IMR-90 (cell line): ENCODE measurements at regions not wholly inside any gene's neighbourhood (a gene's known extent, or its start where the extent isn't known, plus 50 kb on each side); places are given as distances from the start of the nearest gene placed in this dataset.

Source experiments
- ATAC-seq: fragments of 200-7000 bp; cut with Tn5 transposase; 2 replicates; pipeline ENCODE4 v1.9.1; 2020; ENCODE audit warnings: low read depth, mild to moderate bottlenecking, moderate library complexity
- BruUV-seq: library from RNA; stranded (reverse); fragments of 400-500 nt; replicated peaks from 2 replicates; lab custom pipeline; 2021; lab: Mats Ljungman, UMichigan
- CTCF ChIA-PET: fragments of 300-600 bp; formaldehyde crosslinking; extraction: SDS; loops from one replicate; lab custom pipeline; 2021; ENCODE audit warnings: antibody characterized with exemption; lab: Yijun Ruan, JAX
- POLR2A ChIA-PET: fragments of 300-600 bp; sonication (Branson Sonifier 250); formaldehyde crosslinking; loops from one replicate; lab custom pipeline; 2022; ENCODE audit warnings: antibody characterized with exemption; ENCODE audit not compliant: unreplicated experiment; lab: Charles Lee
- DNase-seq: peaks from one replicate; pipeline ENCODE4 v3.0.0; 2013
- H2AFZ ChIP-seq: replicated peaks from 2 replicates; pipeline ENCODE3; 2013; ENCODE audit warnings: low read length, mild to moderate bottlenecking; ENCODE audit not compliant: poor library complexity
- H2AK5ac ChIP-seq: 2 replicates; pipeline ENCODE4 v1.6.1; 2013; ENCODE audit warnings: low read depth, low read length, inconsistent platforms
- H2AK9ac ChIP-seq: replicated peaks from 2 replicates; pipeline ENCODE3; 2013; ENCODE audit warnings: mild to moderate bottlenecking, low read depth, low read length, moderate library complexity; ENCODE audit not compliant: poor library complexity
- H2BK120ac ChIP-seq: 2 replicates; pipeline ENCODE4 v1.6.1; 2013; ENCODE audit warnings: low read depth, low read length, inconsistent platforms
- H2BK15ac ChIP-seq: 3 replicates; pipeline ENCODE4 v1.6.1; 2013; ENCODE audit warnings: low read depth, low read length, inconsistent platforms
- H2BK20ac ChIP-seq: 2 replicates; pipeline ENCODE4 v1.6.1; 2013; ENCODE audit warnings: low read depth, mild to moderate bottlenecking, inconsistent platforms, low read length, moderate library complexity
- H2BK5ac ChIP-seq: 2 replicates; pipeline ENCODE4 v1.6.1; 2013; ENCODE audit warnings: mild to moderate bottlenecking, low read depth, low read length, inconsistent platforms; ENCODE audit not compliant: poor library complexity, severe bottlenecking
- H3K14ac ChIP-seq: replicated peaks from 2 replicates; pipeline ENCODE4 v1.6.1; 2013; ENCODE audit warnings: low read depth, low read length, inconsistent platforms
- H3K18ac ChIP-seq: 2 replicates; pipeline ENCODE4 v1.6.1; 2013; ENCODE audit warnings: low read depth, low read length, control low read depth
- H3K23ac ChIP-seq: 2 replicates; pipeline ENCODE4 v1.6.1; 2013; ENCODE audit warnings: low read depth, low read length, inconsistent platforms
- H3K27ac ChIP-seq: 2 replicates; pipeline ENCODE4 v1.5.1; 2013; ENCODE audit warnings: mild to moderate bottlenecking, control low read depth, low read length; ENCODE audit not compliant: insufficient read depth
- H3K27me3 ChIP-seq: 2 replicates; pipeline ENCODE4 v1.6.1; 2013; ENCODE audit warnings: low read length; ENCODE audit not compliant: control insufficient read depth, insufficient read depth
- H3K36me3 ChIP-seq: 2 replicates; pipeline ENCODE4 v1.6.1; 2013; ENCODE audit warnings: low read length, mixed read lengths; ENCODE audit not compliant: control insufficient read depth, insufficient read depth
- H3K4ac ChIP-seq: 2 replicates; pipeline ENCODE4 v1.6.1; 2013; ENCODE audit warnings: low read depth, low read length, inconsistent platforms
- H3K4me1 ChIP-seq: 2 replicates; pipeline ENCODE4 v1.6.1; 2013; ENCODE audit warnings: low read length, mixed read lengths; ENCODE audit not compliant: control insufficient read depth, insufficient read depth
- H3K4me2 ChIP-seq: 2 replicates; pipeline ENCODE4 v1.6.1; 2013; ENCODE audit warnings: low read depth, mild to moderate bottlenecking, control low read depth, low read length, moderate library complexity
- H3K4me3 ChIP-seq: 2 replicates; pipeline ENCODE4 v1.5.1; 2013; ENCODE audit warnings: low read depth, mild to moderate bottlenecking, control low read depth, low read length, moderate library complexity; ENCODE audit not compliant: insufficient read depth
- H3K56ac ChIP-seq: 2 replicates; pipeline ENCODE4 v1.6.1; 2013; ENCODE audit warnings: low read length, inconsistent platforms; ENCODE audit not compliant: insufficient read depth; ENCODE audit errors: extremely low read depth
- H3K79me1 ChIP-seq, 2 experiments: 2 replicates each; pipeline ENCODE4 v1.6.1; 2013; ENCODE audit warnings: low read length in 2 of 2, inconsistent platforms in 1 of 2, low read depth in 1 of 2
- H3K9ac ChIP-seq: 2 replicates; pipeline ENCODE4 v1.6.1; 2013; ENCODE audit warnings: low read depth, low read length, control low read depth
- H3K9me1 ChIP-seq: 2 replicates; pipeline ENCODE4 v1.6.1; 2013; ENCODE audit warnings: low read length, inconsistent platforms; ENCODE audit not compliant: insufficient read depth
- H3K9me3 ChIP-seq: 2 replicates; pipeline ENCODE4 v1.6.1; 2013; ENCODE audit warnings: low read length; ENCODE audit not compliant: control insufficient read depth, insufficient read depth
- H4K20me1 ChIP-seq: 2 replicates; pipeline ENCODE4 v1.6.1; 2013; ENCODE audit warnings: low read length, inconsistent platforms; ENCODE audit not compliant: insufficient read depth
- H4K5ac ChIP-seq: 2 replicates; pipeline ENCODE4 v1.6.1; 2013; ENCODE audit warnings: mild to moderate bottlenecking, low read depth, low read length, control low read depth
- H4K8ac ChIP-seq, 2 experiments: 2 replicates each; pipeline ENCODE4 v1.6.1; 2013; ENCODE audit warnings: low read depth in 2 of 2, low read length in 2 of 2, control low read depth in 1 of 2, inconsistent platforms in 1 of 2
- H4K91ac ChIP-seq: 2 replicates; pipeline ENCODE4 v1.6.1; 2013; ENCODE audit warnings: low read depth, low read length, inconsistent platforms; ENCODE audit not compliant: insufficient read depth
- BHLHE40 ChIP-seq: fragments of 150-350 bp; IDR thresholded peaks from 2 replicates; pipeline ENCODE4 v1.6.1; 2016; ENCODE audit warnings: mild to moderate bottlenecking, low read depth, low read length
- CHD1 ChIP-seq: IDR thresholded peaks from 2 replicates; pipeline ENCODE4 v1.6.1; 2012; ENCODE audit warnings: low read depth, low read length, improper control_type of control experiment
- CTCF ChIP-seq: conservative IDR thresholded peaks from 2 replicates; pipeline ENCODE4 v1.5.1; 2012; ENCODE audit warnings: mild to moderate bottlenecking, low read depth, low read length, improper control_type of control experiment
- ELK1 ChIP-seq: fragments of 150-350 bp; IDR thresholded peaks from 2 replicates; pipeline ENCODE4 v1.6.1; 2016; ENCODE audit warnings: low read depth, mild to moderate bottlenecking, low read length, moderate library complexity, borderline replicate concordance
- MAFK ChIP-seq: IDR thresholded peaks from 2 replicates; pipeline ENCODE4 v1.6.1; 2012; ENCODE audit warnings: low read depth, low read length, improper control_type of control experiment
- MAZ ChIP-seq: IDR thresholded peaks from 2 replicates; pipeline ENCODE4 v1.6.1; 2012; ENCODE audit warnings: low read depth, mild to moderate bottlenecking, low read length, improper control_type of control experiment, moderate library complexity, borderline replicate concordance
- MXI1 ChIP-seq: IDR thresholded peaks from 2 replicates; pipeline ENCODE4 v1.6.1; 2012; ENCODE audit warnings: low read depth, mild to moderate bottlenecking, low read length, moderate library complexity, borderline replicate concordance
- NFE2L2 ChIP-seq: fragments of 150-350 bp; IDR thresholded peaks from 2 replicates; pipeline ENCODE4 v1.6.1; 2016; ENCODE audit warnings: low read depth, mild to moderate bottlenecking, low read length
- RAD21 ChIP-seq: IDR thresholded peaks from 2 replicates; pipeline ENCODE4 v1.6.1; 2012; ENCODE audit warnings: low read length, improper control_type of control experiment
- RCOR1 ChIP-seq: IDR thresholded peaks from 2 replicates; pipeline ENCODE4 v1.6.1; 2012; ENCODE audit warnings: mild to moderate bottlenecking, low read length, improper control_type of control experiment; ENCODE audit not compliant: insufficient replicate concordance
- RFX5 ChIP-seq: IDR thresholded peaks from 2 replicates; pipeline ENCODE4 v1.8.0; 2012; ENCODE audit warnings: low read depth, mild to moderate bottlenecking, low read length, moderate library complexity
- SMC3 ChIP-seq: fragments of 150-350 bp; IDR thresholded peaks from 2 replicates; pipeline ENCODE4 v1.6.1; 2016; ENCODE audit warnings: low read depth, mild to moderate bottlenecking, antibody characterized with exemption, low read length, moderate library complexity
- WGBS, 2 experiments: methylation state at CpG; one replicate each; pipeline versions ENCODE4 v1.1.5 to v1.1.7; 2013; ENCODE audit warnings: missing lambda C conversion rate in 2 of 2; ENCODE audit not compliant: insufficient read length in 1 of 2; ENCODE audit errors: extremely low coverage in 2 of 2; 5-methylcytosine and 5-hydroxymethylcytosine counted together
- dilution Hi-C: fragments of 300-500 bp; cut with HindIII; formaldehyde crosslinking; loops from one replicate; pipeline ENCODE4 v1.14.3; 2018; ENCODE audit warnings: low sequenced_read_pairs; ENCODE audit not compliant: unreplicated experiment
- in situ Hi-C: fragments of 300-500 bp; cut with MboI; formaldehyde crosslinking; loops from 3 replicates; pipeline ENCODE4 v1.14.3; 2019; ENCODE audit warnings: low sequenced_read_pairs, inconsistent platforms, mixed read lengths
- intact Hi-C: fragments of 100-400 bp; cut with micrococcal nuclease; formaldehyde crosslinking; loops from 2 replicates; pipeline ENCODE4 v1.10.0; 2022

- no peak overlapping the region for H3K4me3 ChIP-seq
- H3K4me2 ChIP-seq, result no peak overlapping the region
- CTCF ChIA-PET, result interaction anchor here (0.6 to 1.5 kb wide), 3 partner anchors 21 to 363 kb away, joined by 3 to 4 read pairs (median 4); no protein-coding TSS in a partner anchor
- H4K91ac ChIP-seq, result no peak overlapping the region
- H3K4me1 ChIP-seq, result no peaks in the 10 kb centered on the region
- no peak overlapping the region for H3K23ac ChIP-seq
- no peak overlapping the region for H3K14ac ChIP-seq
- no peak overlapping the region for H2BK15ac ChIP-seq
- dilution Hi-C loops, result no loop called here
- no peaks in the 10 kb centered on the region for H3K79me1 ChIP-seq
- no peak overlapping the region for H3K9ac ChIP-seq
- ATAC-seq, result no peak
- no peak overlapping the region for H2BK20ac ChIP-seq
- intact Hi-C loops, result no loop called here
- no peak overlapping the region for H2BK5ac ChIP-seq
- POLR2A ChIA-PET, result no interaction called here
- no peak overlapping the region for H4K5ac ChIP-seq
- H4K8ac ChIP-seq, result no peak overlapping the region
- BruUV-seq, result no TSS peak
- no peak overlapping the region for H2AK5ac ChIP-seq
- no peaks in the 10 kb centered on the region for H3K9me3 ChIP-seq
- no peak overlapping the region for H3K18ac ChIP-seq
- in situ Hi-C loops, result no loop called here
- DNase-seq, result peak; percentile 16
- no peaks in the 10 kb centered on the region for H3K36me3 ChIP-seq
- H3K9me1 ChIP-seq, result no peaks in the 10 kb centered on the region
- no peaks in the 10 kb centered on the region for H4K20me1 ChIP-seq
- no peaks in the 10 kb centered on the region for H3K27me3 ChIP-seq
- WGBS, 2 experiments, result 24% methylated on average over 3 of the region's 8 CpGs; no CpG with 5 or more reads in 1 of the 2 experiments
- no peak overlapping the region for H3K27ac ChIP-seq
- no peak overlapping the region for H2AK9ac ChIP-seq
- H2BK120ac ChIP-seq, result no peak overlapping the region
- no peak overlapping the region for H3K4ac ChIP-seq
- no peak overlapping the region for H2AFZ ChIP-seq
- no peak overlapping the region for H3K56ac ChIP-seq
- TF ChIP-seq RFX5, result no peak
- TF ChIP-seq MAZ, result no peak
- TF ChIP-seq SMC3, result no peak
- TF ChIP-seq ELK1, result no peak
- no peak for TF ChIP-seq CHD1
- no peak for TF ChIP-seq BHLHE40
- TF ChIP-seq CTCF, result no peak
- TF ChIP-seq RCOR1, result no peak
- no peak for TF ChIP-seq MAFK
- TF ChIP-seq MXI1, result no peak
- TF ChIP-seq RAD21, result no peak
- TF ChIP-seq NFE2L2, result no peak
Measured at GRCh38 chr15:96160269-96160668, 170.2 kb upstream of the NR2F2 start.
